H9 (cell line): ENCODE measurements at regions not wholly inside any gene's neighbourhood (a gene's known extent, or its start where the extent isn't known, plus 50 kb on each side); places are given as distances from the start of the nearest gene placed in this dataset.

Source experiments
- DNase-seq: peaks from one replicate; pipeline ENCODE4 v3.0.0-alpha.2; 2017
- H2AFZ ChIP-seq: one replicate; pipeline ENCODE4 v1.6.1; 2013; ENCODE audit warnings: mild to moderate bottlenecking, low read length, control low read depth, moderate library complexity
- H2AK5ac ChIP-seq: 2 replicates; pipeline ENCODE4 v1.6.1; 2013; ENCODE audit warnings: low read length, control low read depth, mixed read lengths; ENCODE audit not compliant: insufficient read length
- H2BK120ac ChIP-seq: one replicate; pipeline ENCODE4 v1.6.1; 2013; ENCODE audit warnings: low read depth, mild to moderate bottlenecking, low read length, control low read depth, inconsistent platforms; ENCODE audit not compliant: poor library complexity, severe bottlenecking
- H2BK12ac ChIP-seq: 2 replicates; pipeline ENCODE4 v1.6.1; 2013; ENCODE audit warnings: low read length, control low read depth, mixed read lengths, low read depth; ENCODE audit not compliant: insufficient read length
- H2BK15ac ChIP-seq: 2 replicates; pipeline ENCODE4 v1.6.1; 2013; ENCODE audit warnings: low read depth, low read length, control low read depth
- H2BK20ac ChIP-seq: one replicate; pipeline ENCODE4 v1.6.1; 2013; ENCODE audit warnings: low read depth, mild to moderate bottlenecking, low read length, control low read depth, inconsistent platforms; ENCODE audit not compliant: poor library complexity, severe bottlenecking
- H2BK5ac ChIP-seq: 2 replicates; pipeline ENCODE4 v1.6.1; 2013; ENCODE audit warnings: low read length, control low read depth, mixed read lengths; ENCODE audit not compliant: insufficient read length
- H3K14ac ChIP-seq: 2 replicates; pipeline ENCODE4 v1.6.1; 2013; ENCODE audit warnings: low read length, control low read depth; ENCODE audit not compliant: insufficient read depth
- H3K18ac ChIP-seq: 2 replicates; pipeline ENCODE4 v1.6.1; 2013; ENCODE audit warnings: low read depth, mild to moderate bottlenecking, mixed read lengths, low read length, control low read depth; ENCODE audit not compliant: insufficient read length
- H3K23ac ChIP-seq: 2 replicates; pipeline ENCODE4 v1.6.1; 2013; ENCODE audit warnings: low read length, control low read depth, mixed read lengths, low read depth; ENCODE audit not compliant: insufficient read length
- H3K23me2 ChIP-seq: 2 replicates; pipeline ENCODE4 v1.6.1; 2013; ENCODE audit warnings: low read depth, mild to moderate bottlenecking, mixed read lengths, low read length, control low read depth; ENCODE audit not compliant: insufficient read length, poor library complexity, severe bottlenecking
- H3K27ac ChIP-seq: 2 replicates; pipeline ENCODE4 v1.5.1; 2013; ENCODE audit warnings: low read length, control low read depth, mixed read lengths, low read depth; ENCODE audit not compliant: insufficient read length
- H3K27me3 ChIP-seq: 2 replicates; pipeline ENCODE4 v1.6.1; 2013; ENCODE audit warnings: low read length, control low read depth, inconsistent platforms; ENCODE audit not compliant: insufficient read depth
- H3K4ac ChIP-seq: 2 replicates; pipeline ENCODE4 v1.6.1; 2013; ENCODE audit warnings: low read depth, mild to moderate bottlenecking, control low read depth, inconsistent platforms, low read length, moderate library complexity
- H3K4me1 ChIP-seq: 2 replicates; pipeline ENCODE4 v1.6.1; 2013; ENCODE audit warnings: low read length, control low read depth, inconsistent platforms; ENCODE audit not compliant: insufficient read depth
- H3K4me2 ChIP-seq: 2 replicates; pipeline ENCODE4 v1.6.1; 2013; ENCODE audit warnings: low read length, control low read depth, mixed read lengths; ENCODE audit not compliant: insufficient read length, insufficient read depth
- H3K56ac ChIP-seq: 2 replicates; pipeline ENCODE4 v1.6.1; 2013; ENCODE audit warnings: low read depth, mild to moderate bottlenecking, mixed read lengths, low read length, control low read depth; ENCODE audit not compliant: insufficient read length
- H3K79me1 ChIP-seq: 2 replicates; pipeline ENCODE4 v1.6.1; 2013; ENCODE audit warnings: low read depth, mild to moderate bottlenecking, moderate library complexity, low read length, control low read depth, inconsistent platforms; ENCODE audit not compliant: insufficient read depth, poor library complexity, severe bottlenecking
- H3K79me2 ChIP-seq: 2 replicates; pipeline ENCODE4 v1.6.1; 2013; ENCODE audit warnings: low read length, control low read depth, inconsistent platforms; ENCODE audit not compliant: insufficient read depth
- H3K9ac ChIP-seq: 2 replicates; pipeline ENCODE4 v1.6.1; 2013; ENCODE audit warnings: low read length, control low read depth, mixed read lengths; ENCODE audit not compliant: insufficient read length; ENCODE audit errors: extremely low read depth
- H3K9me3 ChIP-seq: one replicate; pipeline ENCODE4 v1.6.1; 2013; ENCODE audit warnings: low read depth, low read length, inconsistent platforms; ENCODE audit not compliant: control insufficient read depth
- H3T11ph ChIP-seq: one replicate; pipeline ENCODE4 v1.6.1; 2013; ENCODE audit warnings: mild to moderate bottlenecking, low read length, control low read depth, inconsistent platforms
- H4K20me1 ChIP-seq: one replicate; pipeline ENCODE4 v1.6.1; 2013; ENCODE audit not compliant: control insufficient read depth, insufficient read length, insufficient read depth
- H4K5ac ChIP-seq: 2 replicates; pipeline ENCODE4 v1.6.1; 2013; ENCODE audit warnings: low read depth, mild to moderate bottlenecking, mixed read lengths, low read length, control low read depth; ENCODE audit not compliant: insufficient read length
- H4K8ac ChIP-seq: replicated peaks from 2 replicates; pipeline ENCODE4 v1.6.1; 2013; ENCODE audit warnings: low read length, control low read depth, mixed read lengths, low read depth; ENCODE audit not compliant: insufficient read length
- H4K91ac ChIP-seq: 2 replicates; pipeline ENCODE4 v1.6.1; 2013; ENCODE audit warnings: low read depth, mild to moderate bottlenecking, moderate library complexity, mixed read lengths, low read length, control low read depth; ENCODE audit not compliant: insufficient read length
- H3K27ac Mint-ChIP-seq, 3 experiments: 2 replicates in 2 of 3; 3 replicates in 1 of 3; pipeline ENCODE4 v1.8.0; 2020 to 2021; ENCODE audit warnings: mixed read lengths in 3 of 3, mild to moderate bottlenecking in 1 of 3, moderate library complexity in 1 of 3
- H3K27me3 Mint-ChIP-seq: 2 replicates; pipeline ENCODE4 v1.8.0; 2021; ENCODE audit warnings: low read depth, mild to moderate bottlenecking, moderate library complexity, mixed read lengths
- H3K36me3 Mint-ChIP-seq, 3 experiments: 2 replicates in 2 of 3; 3 replicates in 1 of 3; pipeline ENCODE4 v1.8.0; 2020 to 2021; ENCODE audit warnings: low read depth in 3 of 3, mixed read lengths in 3 of 3; ENCODE audit not compliant: insufficient read depth in 1 of 3
- H3K4me1 Mint-ChIP-seq, 2 experiments: 2 replicates each; pipeline ENCODE4 v1.8.0; 2020; ENCODE audit warnings: mixed read lengths in 2 of 2
- H3K4me3 Mint-ChIP-seq, 2 experiments: 2 replicates in 1 of 2; 3 replicates in 1 of 2; pipeline ENCODE4 v1.8.0; 2020 to 2021; ENCODE audit warnings: mild to moderate bottlenecking in 2 of 2, mixed read lengths in 2 of 2, moderate library complexity in 1 of 2
- H3K9me3 Mint-ChIP-seq, 2 experiments: 2 replicates in 1 of 2; 3 replicates in 1 of 2; pipeline ENCODE4 v1.8.0; 2020; ENCODE audit warnings: mild to moderate bottlenecking in 2 of 2, mixed read lengths in 2 of 2, moderate library complexity in 1 of 2
- CTCF ChIP-seq: fragments of 200-600 bp; sonication (generic); conservative IDR thresholded peaks from 3 replicates; pipeline ENCODE4 v1.8.0; 2021; ENCODE audit warnings: antibody characterized with exemption, mild to moderate bottlenecking
- WGBS: extraction: QIAGEN DNeasy Blood & Tissue Kit; methylation state at CpG from one replicate; pipeline ENCODE4 v1.1.7; 2013; ENCODE audit warnings: missing lambda C conversion rate, low lambda C conversion rate, mixed read lengths; ENCODE audit not compliant: insufficient read length; ENCODE audit errors: extremely low coverage; 5-methylcytosine and 5-hydroxymethylcytosine counted together

- Histone ChIP-seq H3K27ac (no peak overlapping the region), H3K79me2 (no peaks in the 10 kb centered on the region), H3T11ph (no peak overlapping the region), H3K79me1 (no peaks in the 10 kb centered on the region), H2BK120ac (no peak overlapping the region), H2BK15ac (no peak overlapping the region), H3K4me1 (no peaks in the 10 kb centered on the region; the same call in 1 of the 2 replicates), H3K4me2 (no peak overlapping the region), H3K27me3 (no peaks in the 10 kb centered on the region), H3K23ac (no peak overlapping the region), H4K8ac (no peak overlapping the region), H4K91ac (no peak overlapping the region), H2AK5ac (no peak overlapping the region), H2BK5ac (no peak overlapping the region), H3K18ac (no peak overlapping the region), H4K20me1 (no peaks in the 10 kb centered on the region), H2BK20ac (no peak overlapping the region), H3K4ac (no peak overlapping the region), H3K9ac (no peak overlapping the region), H3K23me2 (no peaks in the 10 kb centered on the region), H4K5ac (no peak overlapping the region), H3K9me3 (no peaks in the 10 kb centered on the region), H2BK12ac (no peak overlapping the region), H3K56ac (no peak overlapping the region), H2AFZ (no peak overlapping the region), H3K14ac (no peak overlapping the region)
- H3K4me1 Mint-ChIP-seq: peaks cover 5 to 6% of the 10 kb centered on the region in 2 experiments; a peak in 3 of 4 replicates
- H3K27ac Mint-ChIP-seq: no peak overlapping the region
- WGBS: no CpG with 5 or more reads among the region's 13 CpGs
- peaks cover 0 to 11% (median 8%) of the 10 kb centered on the region in 3 experiments; a peak in 5 of 7 replicates for H3K36me3 Mint-ChIP-seq
- H3K4me3 Mint-ChIP-seq: no peak overlapping the region
- H3K27me3 Mint-ChIP-seq: no peaks in the 10 kb centered on the region
- H3K9me3 Mint-ChIP-seq: peaks cover 4 to 6% of the 10 kb centered on the region in 2 experiments; a peak in 4 of 5 replicates
- TF ChIP-seq CTCF: no peak
- DNase-seq: no peak
Measured at GRCh38 chr10:81182296-81182695, 644.6 kb downstream of the SH2D4B start.
